Psoas muscle (tissue), 7 donors: ENCODE measurements at regions not wholly inside any gene's neighbourhood (a gene's known extent, or its start where the extent isn't known, plus 50 kb on each side); places are given as distances from the start of the nearest gene placed in this dataset.

Experiments used
- ATAC-seq, 4 donors: fragments of 200-7000 bp; cut with Tn5 transposase; one replicate each; pipeline ENCODE4 v1.9.1; 2020; ENCODE audit warnings: moderate library complexity in 3 of 4, mild to moderate bottlenecking in 2 of 4
- DNase-seq, 2 donors: peaks; one replicate each; pipeline ENCODE4 v3.0.0-alpha.2; 2020
- H3K27ac ChIP-seq: fragments of 200-600 bp; one replicate; pipeline ENCODE4 v1.8.0; 2022
- H3K27me3 ChIP-seq, 3 donors: fragments of 200-600 bp in 1 of 3; one replicate each; pipeline versions ENCODE4 v1.6.1 to v1.8.0; 2013 to 2022; ENCODE audit warnings: low read length in 2 of 3, mild to moderate bottlenecking in 2 of 3, moderate library complexity in 1 of 3; ENCODE audit not compliant: insufficient read depth in 3 of 3
- H3K36me3 ChIP-seq, 2 donors: fragments of 200-600 bp in 1 of 2; one replicate each; pipeline versions ENCODE4 v1.6.1 to v1.8.0; 2013 to 2022; ENCODE audit warnings: low read depth in 1 of 2, mild to moderate bottlenecking in 1 of 2, moderate library complexity in 1 of 2; ENCODE audit not compliant: insufficient read depth in 1 of 2
- H3K4me1 ChIP-seq: fragments of 200-600 bp; one replicate; pipeline ENCODE4 v1.8.0; 2022
- H3K4me3 ChIP-seq: fragments of 200-600 bp; one replicate; pipeline ENCODE4 v1.8.0; 2022; ENCODE audit warnings: mild to moderate bottlenecking
- H3K9me3 ChIP-seq: fragments of 200-600 bp; one replicate; pipeline ENCODE4 v1.8.0; 2022
- CTCF ChIP-seq: fragments of 200-600 bp; IDR thresholded peaks from one replicate; pipeline ENCODE4 v1.8.0; 2022; ENCODE audit warnings: antibody characterized with exemption
- WGBS, 3 donors: extraction: QIAGEN DNeasy Blood & Tissue Kit; methylation state at CpG; one replicate each; pipeline versions ENCODE4 v1.1.6 to v1.1.7; 2013; 5-methylcytosine and 5-hydroxymethylcytosine counted together
- intact Hi-C, 2 donors: fragments of 100-400 bp; cut with DNase I; formaldehyde crosslinking; loops; one replicate each; pipeline versions ENCODE4 v1.11.0 to v1.14.2; 2022
- donor health status: healthy with polysubstance abuse.
- donor health status: DM: no; HTN: no; CAD: no; lungs with moderate emphysema.
- donor health status: Bipolar disorder and iron deficiency.
- donor health status: healthy.
- donor health status: DM: yes; HTN: yes; CAD: no.
- donor health status: DM: no; HTN: no; CAD: no.
- donor health status: DM: yes; HTN: yes; CAD: no.

DNA sequence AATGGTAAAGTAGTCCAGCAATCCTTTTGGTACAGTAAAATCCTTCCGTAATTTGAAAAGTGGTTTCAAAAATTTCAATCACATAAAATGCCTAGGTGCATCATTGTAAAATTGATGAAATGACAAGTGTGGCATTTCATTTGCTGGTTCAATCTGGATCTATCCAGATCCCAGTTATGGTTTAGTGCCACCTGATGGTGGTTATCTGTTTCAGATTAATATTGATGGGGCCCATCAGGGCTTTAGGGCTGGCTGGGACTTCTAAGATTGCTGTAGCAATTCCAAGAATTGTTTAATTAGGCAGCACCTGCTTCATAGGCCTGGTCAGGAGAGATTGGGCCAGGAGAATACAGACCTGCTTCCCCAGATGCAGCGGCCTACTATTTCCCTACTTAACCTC lies 55.5 kb upstream of the PIK3C3 start:
- intact Hi-C loops, result no loop called here
- Histone ChIP-seq H3K27me3 (no peaks in the 10 kb centered on the region), H3K36me3 (no peaks in the 10 kb centered on the region), H3K9me3 (peaks cover 2% of the 10 kb centered on the region), H3K4me3 (no peak overlapping the region), H3K27ac (no peak overlapping the region), H3K4me1 (no peaks in the 10 kb centered on the region)
- TF ChIP-seq CTCF, result no peak
- DNase-seq (no peak), ATAC-seq (no peak)
- 84 to 93% (median 92%) methylated on average over 2 of the region's 2 CpGs for WGBS, 3 donors

DNA sequence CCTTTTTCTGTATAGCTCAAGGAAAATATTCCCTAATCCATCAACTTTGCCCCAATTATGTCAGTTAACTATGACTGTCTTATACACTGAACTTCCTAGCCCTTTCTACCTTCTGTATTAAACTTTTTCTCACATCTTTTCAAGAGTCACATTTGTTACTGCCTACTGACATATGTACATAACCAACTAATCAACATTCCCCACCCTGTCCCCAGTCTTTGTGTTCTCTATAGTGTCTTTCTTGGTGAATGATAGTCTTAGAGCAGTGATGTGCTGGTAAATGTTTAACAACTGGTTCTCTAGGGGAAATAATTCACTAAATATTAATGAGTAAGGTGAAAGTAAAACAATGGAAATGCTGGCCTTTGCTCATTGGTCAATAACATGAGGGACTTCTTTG lies 61.6 kb upstream of the PIK3C3 start:
- H3K27me3 ChIP-seq, result peaks cover 0 to 1% (median 0%) of the 10 kb centered on the region in 3 donors
- H3K4me1 ChIP-seq, result no peaks in the 10 kb centered on the region
- no peak for TF ChIP-seq CTCF
- intact Hi-C loops, result no loop called here
- no peak overlapping the region for H3K27ac ChIP-seq
- no peak for DNase-seq
- H3K9me3 ChIP-seq, result peaks cover 2% of the 10 kb centered on the region
- ATAC-seq, result no peak
- no peaks in the 10 kb centered on the region for H3K36me3 ChIP-seq
- H3K4me3 ChIP-seq, result no peak overlapping the region

GRCh38 chr18:41887100-41887499 lies 67.9 kb upstream of the PIK3C3 start:
- no peak for ATAC-seq
- H3K9me3 ChIP-seq, result no peaks in the 10 kb centered on the region
- H3K27ac ChIP-seq, result no peak overlapping the region
- peaks cover 0 to 3% (median 1%) of the 10 kb centered on the region in 3 donors for H3K27me3 ChIP-seq
- intact Hi-C loops, result no loop called here
- no peak overlapping the region for H3K4me3 ChIP-seq
- H3K4me1 ChIP-seq, result no peaks in the 10 kb centered on the region
- no peak for TF ChIP-seq CTCF
- WGBS, 3 donors, result 0 to 50% (median 30%) methylated on average over 1 of the region's 1 CpG
- no peak for DNase-seq
- H3K36me3 ChIP-seq, result no peaks in the 10 kb centered on the region

GRCh38 chr18:41886126-41886807 lies 68.8 kb upstream of the PIK3C3 start:
- Histone ChIP-seq H3K4me1 (no peaks in the 10 kb centered on the region), H3K27me3 (peaks cover 0 to 3% (median 0%) of the 10 kb centered on the region in 3 donors), H3K27ac (no peak overlapping the region), H3K4me3 (no peak overlapping the region), H3K36me3 (no peaks in the 10 kb centered on the region), H3K9me3 (no peaks in the 10 kb centered on the region)
- intact Hi-C loops, result loop anchor here in 1 of 2 donors (1.0 kb wide), 1 partner anchor 9 kb away; no protein-coding TSS in a partner anchor
- TF ChIP-seq CTCF, result no peak
- DNase-seq (no peak), ATAC-seq (no peak)
- WGBS, 3 donors, result 55 to 59% (median 57%) methylated on average over 12 of the region's 12 CpGs

DNA sequence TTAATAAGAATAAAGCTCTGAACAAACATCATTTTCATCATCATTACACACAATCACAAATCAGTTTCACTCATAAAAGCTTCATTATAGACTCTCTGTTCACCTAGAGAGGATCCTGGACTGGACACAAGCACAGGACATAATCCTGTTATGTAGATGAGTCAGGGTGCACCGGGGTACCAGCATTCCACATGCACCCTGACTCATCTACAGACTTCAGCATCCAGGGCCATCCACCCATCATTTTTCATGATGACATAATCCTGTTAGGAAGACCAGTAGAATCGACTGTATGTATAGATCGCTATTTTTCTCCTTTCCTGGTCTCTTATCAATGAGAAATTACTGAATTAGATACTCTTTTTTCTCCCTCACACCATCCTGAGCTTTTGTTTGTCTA lies 73.7 kb upstream of the PIK3C3 start:
- no peaks in the 10 kb centered on the region for H3K36me3 ChIP-seq
- H3K9me3 ChIP-seq, result no peaks in the 10 kb centered on the region
- intact Hi-C loops, result no loop called here
- peaks cover 0 to 3% (median 0%) of the 10 kb centered on the region in 3 donors for H3K27me3 ChIP-seq
- ATAC-seq (no peak), DNase-seq (no peak)
- TF ChIP-seq CTCF, result no peak
- H3K4me1 ChIP-seq, result no peaks in the 10 kb centered on the region
- H3K4me3 ChIP-seq, result no peak overlapping the region
- WGBS, 3 donors, result 76 to 83% (median 83%) methylated on average over 3 of the region's 3 CpGs
- H3K27ac ChIP-seq, result no peak overlapping the region
